ENCODE measurements at regions not wholly inside any gene's neighbourhood (a gene's known extent, or its start where the extent isn't known, plus 50 kb on each side); places are given as distances from the start of the nearest gene placed in this dataset.

DNA sequence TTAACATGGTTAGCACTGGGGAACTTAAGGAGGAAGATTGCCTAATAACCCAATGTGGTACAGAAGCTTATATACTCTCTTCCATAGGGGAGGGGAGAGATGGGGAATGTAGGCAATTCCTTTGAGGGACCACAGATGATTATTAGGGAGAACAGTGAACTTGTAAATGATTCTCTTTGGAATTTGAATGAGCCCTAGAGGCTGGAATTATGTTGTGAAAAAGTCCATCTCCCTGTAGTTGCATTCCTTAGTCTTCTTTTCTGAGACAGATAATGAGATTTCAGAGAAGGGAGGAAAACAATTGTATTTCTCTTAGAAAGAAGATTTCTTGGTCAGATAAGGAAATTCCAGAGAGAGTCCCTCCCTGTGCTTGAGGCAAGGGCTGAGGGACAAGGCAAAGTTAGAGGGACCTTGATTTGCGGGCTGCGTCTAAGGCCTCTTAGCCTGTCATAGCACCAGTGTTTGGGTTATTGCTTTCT, 89.0 kb upstream of the HMCN1 start:
- TF ChIP-seq CTCF (IDR thresholded peaks at IDR 0.05; ENCODE audit: poor library complexity): no peak
- TF ChIP-seq EZH2 (IDR thresholded peaks at IDR 0.05; ENCODE audit: borderline replicate concordance): no peak

Measured in hepatocyte (in vitro differentiated cells).